Right hindlimb (tissue), 1 donor: ENCODE measurements at regions not wholly inside any gene's neighbourhood (a gene's known extent, or its start where the extent isn't known, plus 50 kb on each side); places are given as distances from the start of the nearest gene placed in this dataset.
A peak's percentile ranks its signal among the peaks of the same experiment; 100 is the strongest.
"Not testable (repeated sequence)": the region's sequence is repeated elsewhere in the genome, so short reads cannot be mapped to it uniquely, and the experiment has no call there.

Source experiments
- DNase-seq: peaks from one replicate; pipeline ENCODE4 v3.0.0-alpha.2; 2018

DNA sequence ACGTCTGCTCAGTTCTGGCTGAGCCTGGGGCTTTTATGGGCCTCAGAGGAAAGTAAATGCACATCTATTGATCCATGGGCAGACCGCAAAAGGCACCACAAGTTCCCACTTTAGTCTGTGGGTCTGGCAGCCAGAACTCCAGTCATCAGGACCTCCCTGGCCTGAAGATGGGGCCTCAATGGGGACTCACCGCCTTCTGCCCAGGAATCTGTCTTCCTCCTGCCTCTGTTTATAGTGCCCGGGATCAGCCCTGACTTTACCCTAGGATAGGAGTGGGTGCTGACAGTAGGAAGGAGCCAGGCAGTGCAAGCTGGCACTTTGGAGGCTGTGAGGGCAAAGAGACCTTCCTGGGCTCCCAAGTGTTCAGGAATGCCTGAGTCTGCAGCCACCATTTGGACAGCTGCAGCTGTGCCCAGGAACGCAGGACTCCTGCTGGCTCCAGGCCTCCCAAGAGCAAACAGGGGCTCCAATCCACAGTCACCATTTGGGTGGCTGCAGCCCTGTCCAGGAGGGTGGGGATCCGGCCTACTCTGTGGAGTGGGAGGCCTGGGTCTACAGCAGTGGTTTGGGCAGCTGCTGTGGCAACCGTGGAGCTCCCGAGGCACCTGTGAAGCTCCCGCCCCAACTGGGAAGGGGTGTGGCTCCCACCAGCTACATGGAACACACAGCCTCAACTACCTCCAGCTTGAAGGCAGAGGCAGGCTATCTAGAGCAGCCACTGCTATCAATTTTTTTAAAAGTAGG is 1440.9 kb upstream of the ADGRL3 start:
- DNase-seq = no peak

GRCh38 chr4:59762344-59762743 is 1437.8 kb upstream of the ADGRL3 start:
- DNase-seq = no peak

- DNase-seq = peak; percentile 19
These were observed 1429.4 kb upstream of the ADGRL3 start for GRCh38 chr4:59770601-59771264.

DNA sequence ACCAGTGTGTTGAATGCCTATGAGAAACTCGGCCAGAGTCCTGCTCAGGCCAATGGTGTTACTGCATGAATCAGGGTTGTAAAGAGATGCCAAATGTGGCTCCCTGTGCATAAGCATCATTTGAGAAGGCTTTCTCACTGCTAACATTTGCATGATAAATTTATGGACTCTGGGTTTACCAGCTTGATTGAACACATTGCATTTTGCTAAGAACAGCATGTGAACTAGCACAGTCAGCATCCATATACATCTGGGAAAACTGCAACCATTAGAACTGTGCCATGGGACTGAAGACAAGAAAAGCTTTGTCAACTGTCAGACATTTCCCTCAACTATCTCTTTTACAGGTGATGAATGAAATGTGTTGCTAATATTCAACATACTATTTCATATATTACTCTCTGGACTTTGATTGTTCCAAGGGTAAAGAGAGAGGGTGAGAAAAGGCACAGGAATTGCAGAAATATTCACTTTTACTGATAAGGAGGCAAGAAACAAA is 1427.4 kb upstream of the ADGRL3 start:
- no peak for DNase-seq

DNA sequence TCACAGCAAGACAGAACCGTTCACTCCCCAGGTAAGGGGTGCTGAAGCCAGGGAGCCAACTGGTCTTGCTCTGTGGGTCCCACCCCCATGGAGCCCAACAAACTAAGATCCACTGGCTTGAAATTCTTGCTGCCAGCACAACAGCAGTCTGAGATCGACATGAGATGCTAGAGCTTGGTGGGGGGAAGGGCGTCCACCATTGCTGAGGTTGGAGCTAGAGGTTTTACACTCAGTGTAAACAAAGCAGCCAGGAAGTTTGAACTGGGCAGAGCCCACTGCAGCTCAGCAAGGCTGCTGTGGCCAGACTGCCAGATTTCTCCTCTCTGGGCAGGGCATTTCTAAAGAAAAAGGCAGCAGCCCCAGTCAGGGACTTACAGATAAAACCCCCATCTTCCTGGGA is 1419.9 kb upstream of the ADGRL3 start:
- DNase-seq = not testable (repeated sequence)

DNA sequence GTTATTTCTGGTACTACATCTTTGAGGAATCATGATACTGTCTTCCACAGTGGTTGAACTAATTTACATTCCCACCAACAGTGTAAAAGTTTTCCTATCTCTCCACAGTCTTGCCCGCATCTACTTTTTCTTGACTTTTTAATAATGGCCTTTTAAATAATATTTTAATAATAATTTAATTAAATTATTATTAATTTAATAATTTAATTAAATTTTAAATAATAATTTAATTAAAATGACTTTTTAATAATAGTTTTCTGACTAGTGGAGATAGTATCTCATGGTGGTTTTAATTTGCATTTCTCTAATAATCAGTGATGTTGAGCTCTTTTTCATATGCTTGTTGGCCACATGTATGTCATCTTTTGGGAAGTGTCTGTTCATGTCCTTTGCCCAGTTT is 1395.0 kb upstream of the ADGRL3 start:
- no peak for DNase-seq

DNA sequence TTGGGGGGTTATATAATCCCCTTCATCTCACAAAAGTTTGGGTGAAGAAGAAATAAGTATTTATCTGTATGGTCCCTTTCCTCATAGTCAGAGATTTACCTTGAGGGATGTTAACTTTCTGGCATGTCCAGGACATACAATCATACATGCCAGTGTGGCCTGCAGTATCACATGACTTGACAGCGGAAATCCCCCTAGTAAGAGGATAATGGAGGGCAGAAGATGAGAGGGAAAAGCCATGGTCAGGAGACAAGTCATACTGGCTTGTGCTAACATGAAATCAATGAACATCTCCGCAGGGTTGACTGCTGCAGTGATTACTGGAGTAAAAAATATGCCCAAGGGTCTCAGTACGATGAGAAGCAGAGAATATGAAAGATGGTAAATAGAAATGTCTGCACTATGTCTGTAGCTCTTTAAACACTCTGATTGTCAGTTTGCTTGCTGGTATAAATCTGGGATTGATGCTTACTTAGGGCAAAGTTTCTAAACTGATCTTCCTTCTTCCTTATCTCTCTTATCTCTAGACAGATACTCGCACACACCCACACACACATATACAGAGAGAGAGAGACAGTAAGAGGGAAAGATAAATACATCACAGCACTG is 1385.6 kb upstream of the ADGRL3 start:
- no peak for DNase-seq

- DNase-seq = no peak
These were observed 1381.5 kb upstream of the ADGRL3 start for GRCh38 chr4:59818656-59819055.

GRCh38 chr4:59823311-59823710 is 1376.8 kb upstream of the ADGRL3 start:
- no peak for DNase-seq

GRCh38 chr4:59825104-59825503 is 1375.0 kb upstream of the ADGRL3 start:
- DNase-seq = no peak

GRCh38 chr4:59831746-59832145 is 1368.4 kb upstream of the ADGRL3 start:
- DNase-seq = no peak

DNA sequence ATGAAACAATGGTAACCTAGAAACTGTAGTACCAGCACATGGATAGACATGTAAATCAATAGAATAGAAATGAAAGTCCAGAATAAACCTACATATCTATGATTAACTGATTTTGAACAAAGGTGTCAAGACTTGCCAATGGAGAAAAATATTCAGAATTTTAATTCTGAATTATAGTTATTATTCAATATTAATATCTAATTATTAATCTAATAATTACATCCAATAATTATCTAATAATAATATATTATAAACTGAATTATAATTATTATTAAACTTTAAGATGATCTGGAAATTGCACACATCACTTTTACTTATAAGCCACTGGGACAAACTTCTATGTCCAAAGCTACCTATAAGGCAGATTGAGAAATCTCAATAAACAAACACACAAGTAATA is 1365.2 kb upstream of the ADGRL3 start:
- DNase-seq = no peak

- DNase-seq = no peak
These were observed 1362.4 kb upstream of the ADGRL3 start for GRCh38 chr4:59837751-59838150.

GRCh38 chr4:59838236-59838635 is 1361.9 kb upstream of the ADGRL3 start:
- DNase-seq = no peak

DNA sequence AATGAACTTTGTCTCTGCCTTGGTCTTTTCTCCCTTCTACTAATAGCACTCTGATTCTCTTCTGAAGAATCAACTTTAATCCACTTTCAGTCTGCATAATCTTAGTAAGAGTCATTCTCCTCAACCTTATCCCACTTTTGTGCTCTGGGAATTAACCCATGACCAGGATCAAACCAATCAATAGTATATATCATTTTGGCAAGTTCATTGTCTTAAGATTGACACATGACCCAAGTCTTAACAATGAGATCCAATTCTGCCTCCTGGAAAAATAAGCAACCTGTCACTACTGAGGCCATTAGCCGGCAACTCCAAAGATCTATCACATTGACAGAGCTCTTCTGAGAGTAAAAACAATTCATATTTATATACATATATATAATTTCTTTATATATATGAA is 1358.4 kb upstream of the ADGRL3 start:
- DNase-seq = no peak

DNA sequence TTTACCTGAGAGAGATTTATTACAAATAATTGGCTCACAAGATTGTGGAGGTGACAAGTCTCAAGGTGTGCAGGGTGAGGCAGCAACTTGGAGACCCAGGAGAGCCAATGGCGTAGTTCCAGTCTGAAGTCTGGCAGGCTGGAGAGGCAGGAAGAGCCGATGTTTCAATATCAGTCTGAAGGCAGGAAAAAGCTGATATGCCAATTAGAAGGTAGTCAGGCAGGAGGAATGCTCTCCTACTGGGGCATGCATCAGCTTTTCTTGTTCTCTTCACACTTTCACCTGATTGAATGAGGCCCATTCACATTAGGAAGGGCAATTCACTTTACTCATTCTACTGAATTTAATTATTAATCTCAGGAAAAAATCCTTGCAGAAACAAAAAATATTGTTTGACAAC is 1351.7 kb upstream of the ADGRL3 start:
- DNase-seq = no peak

DNA sequence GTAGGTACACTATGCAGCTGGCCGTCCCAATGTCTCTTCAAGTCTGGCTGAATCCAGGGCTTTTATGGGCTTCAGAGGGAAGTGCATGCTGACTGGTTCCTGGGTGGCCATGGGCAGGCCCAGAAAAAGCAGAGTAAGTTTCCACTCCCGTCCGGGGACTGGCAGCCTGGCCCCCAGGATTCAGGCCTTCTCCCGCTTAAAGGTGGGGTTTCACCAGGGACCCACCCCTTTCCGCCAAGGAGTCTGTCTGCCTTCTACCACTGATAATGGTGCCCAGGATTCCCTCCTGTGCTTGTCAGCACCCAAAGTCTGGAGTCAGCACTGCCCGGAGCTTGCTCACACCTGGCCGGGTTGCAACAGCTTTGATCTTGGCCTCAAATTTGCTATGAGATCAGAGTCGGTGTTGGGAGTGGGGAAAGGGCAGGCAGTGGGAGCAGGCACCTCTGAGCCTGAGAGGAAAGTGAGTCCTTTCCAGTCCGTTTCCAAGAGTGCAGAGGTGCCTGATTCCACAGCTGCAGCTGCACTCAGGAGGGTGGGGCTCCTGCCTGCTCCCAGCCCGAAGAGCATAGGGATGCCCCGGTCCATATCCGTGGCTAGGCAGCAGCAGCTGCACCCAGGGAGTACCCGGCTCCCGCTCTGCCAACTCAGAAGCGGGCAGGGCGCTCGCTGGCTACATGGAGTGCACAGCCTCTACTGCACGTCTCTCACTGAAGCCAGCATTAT is 1344.3 kb upstream of the ADGRL3 start:
- no peak for DNase-seq

- DNase-seq = no peak
These were observed 1331.1 kb upstream of the ADGRL3 start for GRCh38 chr4:59869056-59869455.

DNA sequence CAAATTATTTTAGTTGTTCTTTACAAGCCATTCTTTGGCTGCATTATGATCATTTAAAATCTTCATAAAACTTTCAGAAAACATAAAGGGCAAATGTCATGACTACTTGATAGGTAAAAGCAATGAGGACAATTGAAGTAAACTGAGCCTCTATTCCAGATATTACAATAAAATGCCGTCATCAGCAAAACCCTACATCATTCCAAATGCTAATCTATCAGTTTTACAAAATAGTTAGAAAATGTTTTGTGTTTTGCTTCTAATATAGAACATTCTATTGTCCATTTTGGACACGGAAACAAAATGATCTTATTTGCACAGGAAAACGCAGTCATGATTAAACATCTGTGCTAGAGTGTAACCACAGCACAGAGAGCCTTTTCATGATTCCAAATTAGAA is 1330.6 kb upstream of the ADGRL3 start:
- no peak for DNase-seq

GRCh38 chr4:59881632-59882031 is 1318.5 kb upstream of the ADGRL3 start:
- DNase-seq = no peak

DNA sequence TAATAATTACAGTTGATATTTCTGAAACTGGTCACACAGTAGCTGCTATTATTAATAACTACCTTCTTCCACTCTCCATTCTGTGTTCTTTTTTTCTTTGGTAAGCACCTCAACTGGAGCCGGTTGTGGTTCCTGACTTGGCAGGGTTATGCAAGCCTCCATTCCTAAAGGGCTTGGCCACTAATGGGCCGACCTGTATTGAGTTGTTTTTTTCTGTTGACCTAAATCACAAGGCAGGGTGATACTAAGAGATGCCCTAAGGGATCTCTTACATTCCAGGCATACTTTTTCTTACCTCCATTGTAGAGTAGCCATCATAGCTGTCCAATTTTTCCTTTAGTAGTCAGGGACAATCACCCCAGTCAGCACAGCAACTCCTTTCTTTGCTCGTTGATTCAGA is 1295.8 kb upstream of the ADGRL3 start:
- no peak for DNase-seq

DNA sequence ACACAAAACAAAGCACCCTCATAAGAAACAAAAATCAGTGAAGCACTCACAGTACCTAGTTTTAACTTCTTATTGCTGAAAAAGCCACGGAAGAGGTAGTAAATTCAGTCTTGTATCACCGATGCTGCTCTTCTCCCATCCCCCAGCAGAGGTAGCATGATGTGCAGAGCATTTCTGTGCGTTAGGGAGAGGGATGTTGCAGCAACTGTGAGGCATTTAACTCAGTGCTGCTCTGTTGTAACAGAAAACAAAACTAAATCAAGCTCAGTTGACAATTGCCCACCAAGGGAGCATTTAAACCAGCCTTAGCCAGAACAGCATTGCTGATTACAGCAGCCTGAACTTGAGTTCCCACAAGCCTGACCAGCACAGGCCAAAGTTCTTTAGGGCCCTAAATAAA is 1279.7 kb upstream of the ADGRL3 start:
- DNase-seq = peak; percentile 22

GRCh38 chr4:59925290-59925689 is 1274.8 kb upstream of the ADGRL3 start:
- no peak for DNase-seq
